ENCODE measurements at regions not wholly inside any gene's neighbourhood (a gene's known extent, or its start where the extent isn't known, plus 50 kb on each side); places are given as distances from the start of the nearest gene placed in this dataset.

DNA sequence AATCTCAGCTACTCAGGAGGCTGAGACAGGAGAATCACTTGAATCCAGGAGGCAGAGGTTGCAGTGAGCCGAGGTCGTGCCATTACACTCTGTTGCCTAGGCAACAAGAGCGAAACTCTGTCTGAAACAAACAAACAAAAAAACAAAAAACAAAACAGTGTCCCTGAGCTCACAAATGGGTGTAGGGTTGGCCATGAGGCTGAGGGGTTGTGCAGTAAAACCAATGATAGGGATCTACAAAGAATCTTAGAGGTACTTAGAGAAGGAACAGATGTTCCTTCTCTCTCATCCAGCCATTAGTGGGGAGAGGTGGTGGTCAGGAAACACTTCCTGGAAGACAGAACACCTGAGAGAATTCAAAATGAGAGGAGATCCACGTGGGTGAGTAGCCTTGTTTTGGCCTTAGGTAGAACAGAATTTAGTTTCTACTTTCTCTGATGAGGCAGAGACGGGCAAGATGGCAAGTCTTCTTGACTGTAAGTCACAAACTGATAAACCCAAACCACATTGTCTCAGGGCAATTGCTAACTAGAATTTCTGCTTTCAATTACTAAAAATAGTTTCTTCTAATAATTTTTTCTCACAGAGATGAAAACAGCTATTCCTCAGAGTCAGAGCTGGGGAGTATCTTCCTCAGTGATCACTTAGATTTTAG is 61.5 kb upstream of the PPM1B start:
- H3K27me3 ChIP-seq (ENCODE audit: insufficient read depth, low read length), result no peaks in the 10 kb centered on the region
- H3K9ac ChIP-seq (ENCODE audit: low read length), result no peak overlapping the region
- TF ChIP-seq EZH2 (IDR thresholded peaks at IDR 0.05; ENCODE audit: borderline replicate concordance, low read length), result no peak
- TF ChIP-seq, protein P1, sequence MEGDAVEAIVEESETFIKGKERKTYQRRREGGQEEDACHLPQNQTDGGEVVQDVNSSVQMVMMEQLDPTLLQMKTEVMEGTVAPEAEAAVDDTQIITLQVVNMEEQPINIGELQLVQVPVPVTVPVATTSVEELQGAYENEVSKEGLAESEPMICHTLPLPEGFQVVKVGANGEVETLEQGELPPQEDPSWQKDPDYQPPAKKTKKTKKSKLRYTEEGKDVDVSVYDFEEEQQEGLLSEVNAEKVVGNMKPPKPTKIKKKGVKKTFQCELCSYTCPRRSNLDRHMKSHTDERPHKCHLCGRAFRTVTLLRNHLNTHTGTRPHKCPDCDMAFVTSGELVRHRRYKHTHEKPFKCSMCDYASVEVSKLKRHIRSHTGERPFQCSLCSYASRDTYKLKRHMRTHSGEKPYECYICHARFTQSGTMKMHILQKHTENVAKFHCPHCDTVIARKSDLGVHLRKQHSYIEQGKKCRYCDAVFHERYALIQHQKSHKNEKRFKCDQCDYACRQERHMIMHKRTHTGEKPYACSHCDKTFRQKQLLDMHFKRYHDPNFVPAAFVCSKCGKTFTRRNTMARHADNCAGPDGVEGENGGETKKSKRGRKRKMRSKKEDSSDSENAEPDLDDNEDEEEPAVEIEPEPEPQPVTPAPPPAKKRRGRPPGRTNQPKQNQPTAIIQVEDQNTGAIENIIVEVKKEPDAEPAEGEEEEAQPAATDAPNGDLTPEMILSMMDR (IDR thresholded peaks at IDR 0.05; ENCODE audit: low read length), result no peak
- no peaks in the 10 kb centered on the region for H3F3A ChIP-seq (ENCODE audit: insufficient read depth, low read length)
- no peak overlapping the region for H3K27ac ChIP-seq (ENCODE audit: low read depth, low read length, poor library complexity, severe bottlenecking)
- H3K9me2 ChIP-seq (ENCODE audit: low read depth, low read length), result no peaks in the 10 kb centered on the region
- H3K36me3 ChIP-seq (ENCODE audit: insufficient read depth, low read length), result no peaks in the 10 kb centered on the region
- no peaks in the 10 kb centered on the region for H3K9me3 ChIP-seq (ENCODE audit: low read length)
- no peak overlapping the region for H3K4me3 ChIP-seq (ENCODE audit: low read depth, low read length, poor library complexity, severe bottlenecking)
- no peaks in the 10 kb centered on the region for H4K20me1 ChIP-seq (ENCODE audit: insufficient read depth, low read length)
- no peaks in the 10 kb centered on the region for H3K79me2 ChIP-seq (ENCODE audit: insufficient read depth, low read length)
- H2AFZ ChIP-seq (ENCODE audit: low read length), result no peak overlapping the region
- H3K4me1 ChIP-seq (ENCODE audit: insufficient read depth, low read length, severe bottlenecking), result no peaks in the 10 kb centered on the region
- no peak overlapping the region for H3K4me2 ChIP-seq (ENCODE audit: low read length)

DNA sequence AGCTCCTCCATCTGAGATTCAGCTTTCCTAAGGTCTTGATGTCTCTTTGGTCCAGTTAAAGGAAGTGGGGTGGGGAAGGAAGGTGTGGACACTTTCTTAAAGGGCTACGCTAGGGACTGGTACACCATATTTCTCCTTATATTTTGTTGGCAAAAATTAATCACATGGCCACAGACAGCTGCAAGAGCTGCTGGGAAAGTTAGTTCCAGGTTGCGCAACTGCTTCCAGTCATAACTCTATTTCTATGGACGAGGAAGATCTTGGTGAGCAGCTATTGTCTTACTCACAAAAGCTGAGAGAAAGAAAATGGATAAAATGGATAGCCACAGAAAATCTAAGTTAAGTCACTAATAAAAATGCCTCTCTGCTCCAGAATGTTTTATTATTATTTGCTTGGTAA is 60.7 kb upstream of the PPM1B start:
- H3K9ac ChIP-seq (ENCODE audit: low read length), result no peak overlapping the region
- no peaks in the 10 kb centered on the region for H4K20me1 ChIP-seq (ENCODE audit: insufficient read depth, low read length)
- H3K27me3 ChIP-seq (ENCODE audit: insufficient read depth, low read length), result no peaks in the 10 kb centered on the region
- no peak for TF ChIP-seq EZH2 (IDR thresholded peaks at IDR 0.05; ENCODE audit: borderline replicate concordance, low read length)
- TF ChIP-seq, protein P1 (IDR thresholded peaks at IDR 0.05; ENCODE audit: low read length), result no peak
- no peaks in the 10 kb centered on the region for H3F3A ChIP-seq (ENCODE audit: insufficient read depth, low read length)
- no peak overlapping the region for H3K27ac ChIP-seq (ENCODE audit: low read depth, low read length, poor library complexity, severe bottlenecking)
- H3K4me1 ChIP-seq (ENCODE audit: insufficient read depth, low read length, severe bottlenecking), result no peaks in the 10 kb centered on the region
- no peak overlapping the region for H3K4me2 ChIP-seq (ENCODE audit: low read length)
- no peaks in the 10 kb centered on the region for H3K9me2 ChIP-seq (ENCODE audit: low read depth, low read length)
- no peaks in the 10 kb centered on the region for H3K36me3 ChIP-seq (ENCODE audit: insufficient read depth, low read length)
- H3K4me3 ChIP-seq (ENCODE audit: low read depth, low read length, poor library complexity, severe bottlenecking), result no peak overlapping the region
- no peak overlapping the region for H2AFZ ChIP-seq (ENCODE audit: low read length)
- no peaks in the 10 kb centered on the region for H3K79me2 ChIP-seq (ENCODE audit: insufficient read depth, low read length)
- no peaks in the 10 kb centered on the region for H3K9me3 ChIP-seq (ENCODE audit: low read length)

DNA sequence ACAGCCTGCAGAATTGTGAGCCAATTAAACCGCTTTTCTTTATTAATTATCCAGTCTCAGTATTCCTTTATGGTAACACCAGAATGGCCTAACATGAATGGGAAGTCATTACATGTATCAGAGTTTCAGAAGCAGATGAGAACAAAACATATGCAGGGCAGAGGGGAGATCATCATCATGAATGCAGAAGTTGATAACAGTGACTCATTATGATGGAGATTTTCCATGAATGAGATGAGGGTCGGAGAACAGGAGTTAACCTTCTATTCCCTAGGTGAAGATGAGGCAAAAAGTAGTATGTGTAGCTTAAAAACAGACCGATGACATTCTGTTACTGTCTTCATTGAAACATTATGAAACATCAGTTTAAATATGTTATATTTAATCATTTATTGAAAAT is 59.5 kb upstream of the PPM1B start:
- Histone ChIP-seq H3K27ac (ENCODE audit: low read depth, low read length, poor library complexity, severe bottlenecking) (no peak overlapping the region), H3K9me3 (ENCODE audit: low read length) (no peaks in the 10 kb centered on the region), H2AFZ (ENCODE audit: low read length) (no peak overlapping the region), H3K4me2 (ENCODE audit: low read length) (no peak overlapping the region), H3K9me2 (ENCODE audit: low read depth, low read length) (no peaks in the 10 kb centered on the region), H4K20me1 (ENCODE audit: insufficient read depth, low read length) (no peaks in the 10 kb centered on the region), H3K27me3 (ENCODE audit: insufficient read depth, low read length) (no peaks in the 10 kb centered on the region), H3K79me2 (ENCODE audit: insufficient read depth, low read length) (no peaks in the 10 kb centered on the region), H3F3A (ENCODE audit: insufficient read depth, low read length) (no peaks in the 10 kb centered on the region), H3K4me1 (ENCODE audit: insufficient read depth, low read length, severe bottlenecking) (no peaks in the 10 kb centered on the region), H3K4me3 (ENCODE audit: low read depth, low read length, poor library complexity, severe bottlenecking) (no peak overlapping the region), H3K9ac (ENCODE audit: low read length) (no peak overlapping the region), H3K36me3 (ENCODE audit: insufficient read depth, low read length) (no peaks in the 10 kb centered on the region)
- TF ChIP-seq, protein P1 (IDR thresholded peaks at IDR 0.05; ENCODE audit: low read length), result no peak
- TF ChIP-seq EZH2 (IDR thresholded peaks at IDR 0.05; ENCODE audit: borderline replicate concordance, low read length), result no peak
